ENCODE measurements at regions not wholly inside any gene's neighbourhood (a gene's known extent, or its start where the extent isn't known, plus 50 kb on each side); places are given as distances from the start of the nearest gene placed in this dataset.

DNA sequence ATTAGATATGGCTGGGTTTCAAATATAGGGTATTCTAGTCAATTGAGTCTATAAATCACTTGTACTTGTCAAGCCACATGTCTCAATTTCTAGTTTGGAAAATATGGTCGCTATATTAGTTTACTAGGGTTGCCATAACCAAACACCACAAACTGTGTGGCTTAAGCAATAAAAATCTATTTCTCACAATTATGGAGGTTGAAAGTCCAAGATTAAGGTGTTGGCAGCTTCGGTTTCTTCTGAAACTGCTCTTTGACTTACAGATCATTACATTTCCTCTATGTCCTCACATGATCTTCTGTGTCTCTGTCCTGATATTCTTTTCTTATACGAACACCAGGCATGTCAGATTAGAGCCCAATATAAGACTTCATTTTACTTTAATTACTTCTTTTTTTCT lies 55.8 kb upstream of the BASP1 start:
- TF ChIP-seq, protein P1, sequence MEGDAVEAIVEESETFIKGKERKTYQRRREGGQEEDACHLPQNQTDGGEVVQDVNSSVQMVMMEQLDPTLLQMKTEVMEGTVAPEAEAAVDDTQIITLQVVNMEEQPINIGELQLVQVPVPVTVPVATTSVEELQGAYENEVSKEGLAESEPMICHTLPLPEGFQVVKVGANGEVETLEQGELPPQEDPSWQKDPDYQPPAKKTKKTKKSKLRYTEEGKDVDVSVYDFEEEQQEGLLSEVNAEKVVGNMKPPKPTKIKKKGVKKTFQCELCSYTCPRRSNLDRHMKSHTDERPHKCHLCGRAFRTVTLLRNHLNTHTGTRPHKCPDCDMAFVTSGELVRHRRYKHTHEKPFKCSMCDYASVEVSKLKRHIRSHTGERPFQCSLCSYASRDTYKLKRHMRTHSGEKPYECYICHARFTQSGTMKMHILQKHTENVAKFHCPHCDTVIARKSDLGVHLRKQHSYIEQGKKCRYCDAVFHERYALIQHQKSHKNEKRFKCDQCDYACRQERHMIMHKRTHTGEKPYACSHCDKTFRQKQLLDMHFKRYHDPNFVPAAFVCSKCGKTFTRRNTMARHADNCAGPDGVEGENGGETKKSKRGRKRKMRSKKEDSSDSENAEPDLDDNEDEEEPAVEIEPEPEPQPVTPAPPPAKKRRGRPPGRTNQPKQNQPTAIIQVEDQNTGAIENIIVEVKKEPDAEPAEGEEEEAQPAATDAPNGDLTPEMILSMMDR (IDR thresholded peaks at IDR 0.05; ENCODE audit: extremely low read depth in 1 of 2, insufficient read depth in 1 of 2, low read depth in 1 of 2, low read length in 2 of 2), result no peak
- TF ChIP-seq EZH2 (IDR thresholded peaks at IDR 0.05; ENCODE audit: borderline replicate concordance, low read depth, low read length, severe bottlenecking) (no peak), MYC (IDR thresholded peaks at IDR 0.05; ENCODE audit: low read depth, low read length) (no peak), POLR2A (IDR thresholded peaks at IDR 0.05; ENCODE audit: low read depth, low read length) (no peak), POLR2AphosphoS5 (IDR thresholded peaks at IDR 0.05; ENCODE audit: insufficient read depth, low read depth, low read length) (no peak), GATA2 (IDR thresholded peaks at IDR 0.05; ENCODE audit: insufficient read depth, insufficient read length, low read depth, low read length) (no peak), JUN (IDR thresholded peaks at IDR 0.05; ENCODE audit: borderline replicate concordance, insufficient read depth, insufficient read length, low read depth) (no peak)
- TF ChIP-seq, protein P2, sequence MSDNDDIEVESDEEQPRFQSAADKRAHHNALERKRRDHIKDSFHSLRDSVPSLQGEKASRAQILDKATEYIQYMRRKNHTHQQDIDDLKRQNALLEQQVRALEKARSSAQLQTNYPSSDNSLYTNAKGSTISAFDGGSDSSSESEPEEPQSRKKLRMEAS (IDR thresholded peaks at IDR 0.05; ENCODE audit: insufficient read depth, insufficient read length), result no peak

All from endothelial cell of umbilical vein (primary cell).